ENCODE measurements at regions not wholly inside any gene's neighbourhood (a gene's known extent, or its start where the extent isn't known, plus 50 kb on each side); places are given as distances from the start of the nearest gene placed in this dataset.

- Mint-ChIP-seq H3K4me3 (no peak overlapping the region), H3K27ac (no peak overlapping the region), H3K36me3 (no peaks in the 10 kb centered on the region), H3K27me3 (no peaks in the 10 kb centered on the region), H3K9me3 (peaks cover 2 to 32% (median 18%) of the 10 kb centered on the region in 8 donors), H3K4me1 (no peaks in the 10 kb centered on the region)
- ChIA-PET POLR2A (ENCODE audit: partially characterized antibody) (no interaction called here), CTCF (ENCODE audit: partially characterized antibody) (no interaction called here)
- Histone ChIP-seq H3K27me3 (ENCODE audit: insufficient read depth, low read length) (no peaks in the 10 kb centered on the region), H3K36me3 (ENCODE audit: insufficient read depth, low read length) (no peaks in the 10 kb centered on the region), H3K27ac (ENCODE audit: low read depth, low read length) (no peak overlapping the region), H3K4me3 (ENCODE audit: low read length in 2 of 2) (no peak overlapping the region), H3K9me3 (ENCODE audit: control insufficient read depth in 1 of 2, low read length in 2 of 2) (no peaks in the 10 kb centered on the region), H3K4me1 (ENCODE audit: insufficient read depth, low read length) (no peaks in the 10 kb centered on the region)
- intact Hi-C loops (cut with micrococcal nuclease) = no loop called here
- DNase-seq = no peak
Observed at GRCh38 chr12:17478908-17479673, 610.9 kb downstream of the RERGL start.

GRCh38 chr12:17470460-17470859 lies 619.5 kb downstream of the RERGL start:
- no peaks in the 10 kb centered on the region for H3K27me3 Mint-ChIP-seq
- H3K36me3 ChIP-seq (ENCODE audit: insufficient read depth, low read length) = no peaks in the 10 kb centered on the region
- H3K9me3 ChIP-seq (ENCODE audit: control insufficient read depth in 1 of 2, low read length in 2 of 2) = no peaks in the 10 kb centered on the region
- H3K4me1 Mint-ChIP-seq = no peaks in the 10 kb centered on the region
- ChIA-PET CTCF (ENCODE audit: partially characterized antibody) (no interaction called here), POLR2A (ENCODE audit: partially characterized antibody) (no interaction called here)
- no peaks in the 10 kb centered on the region for H3K4me1 ChIP-seq (ENCODE audit: insufficient read depth, low read length)
- no peak overlapping the region for H3K4me3 ChIP-seq (ENCODE audit: low read length in 2 of 2)
- no peak for DNase-seq
- H3K27me3 ChIP-seq (ENCODE audit: insufficient read depth, low read length) = no peaks in the 10 kb centered on the region
- intact Hi-C loops (cut with micrococcal nuclease) = no loop called here
- no peak overlapping the region for H3K4me3 Mint-ChIP-seq
- H3K9me3 Mint-ChIP-seq = peaks cover 5 to 16% (median 6%) of the 10 kb centered on the region in 8 donors
- no peak overlapping the region for H3K27ac Mint-ChIP-seq
- no peaks in the 10 kb centered on the region for H3K36me3 Mint-ChIP-seq
- no peak overlapping the region for H3K27ac ChIP-seq (ENCODE audit: low read depth, low read length)

GRCh38 chr12:17459214-17459613 lies 630.8 kb downstream of the RERGL start:
- Mint-ChIP-seq H3K4me3 (no peak overlapping the region), H3K36me3 (no peaks in the 10 kb centered on the region), H3K9me3 (peaks cover 1 to 13% (median 3%) of the 10 kb centered on the region in 8 donors), H3K27ac (no peak overlapping the region), H3K4me1 (no peaks in the 10 kb centered on the region), H3K27me3 (no peaks in the 10 kb centered on the region)
- H3K27me3 ChIP-seq (ENCODE audit: insufficient read depth, low read length) = no peaks in the 10 kb centered on the region
- no peaks in the 10 kb centered on the region for H3K9me3 ChIP-seq (ENCODE audit: control insufficient read depth in 1 of 2, low read length in 2 of 2)
- intact Hi-C loops (cut with micrococcal nuclease) = no loop called here
- H3K36me3 ChIP-seq (ENCODE audit: insufficient read depth, low read length) = no peaks in the 10 kb centered on the region
- H3K27ac ChIP-seq (ENCODE audit: low read depth, low read length) = no peak overlapping the region
- H3K4me3 ChIP-seq (ENCODE audit: low read length in 2 of 2) = no peak overlapping the region
- no peaks in the 10 kb centered on the region for H3K4me1 ChIP-seq (ENCODE audit: insufficient read depth, low read length)
- POLR2A ChIA-PET (ENCODE audit: partially characterized antibody) = no interaction called here
- DNase-seq = no peak
- CTCF ChIA-PET (ENCODE audit: partially characterized antibody) = no interaction called here

- Mint-ChIP-seq H3K36me3 (no peaks in the 10 kb centered on the region), H3K27me3 (no peaks in the 10 kb centered on the region), H3K27ac (no peak overlapping the region), H3K4me3 (no peak overlapping the region), H3K9me3 (peaks cover 0 to 9% (median 3%) of the 10 kb centered on the region in 8 donors), H3K4me1 (no peaks in the 10 kb centered on the region)
- Histone ChIP-seq H3K27ac (ENCODE audit: low read depth, low read length) (no peak overlapping the region), H3K27me3 (ENCODE audit: insufficient read depth, low read length) (no peaks in the 10 kb centered on the region), H3K4me1 (ENCODE audit: insufficient read depth, low read length) (no peaks in the 10 kb centered on the region), H3K9me3 (ENCODE audit: control insufficient read depth in 1 of 2, low read length in 2 of 2) (no peaks in the 10 kb centered on the region), H3K36me3 (ENCODE audit: insufficient read depth, low read length) (no peaks in the 10 kb centered on the region), H3K4me3 (ENCODE audit: low read length in 2 of 2) (no peak overlapping the region)
- CTCF ChIA-PET (ENCODE audit: partially characterized antibody) = no interaction called here
- intact Hi-C loops (cut with micrococcal nuclease) = no loop called here
- POLR2A ChIA-PET (ENCODE audit: partially characterized antibody) = no interaction called here
- DNase-seq = no peak
Observed at GRCh38 chr12:17456486-17456885, 633.5 kb downstream of the RERGL start.

GRCh38 chr12:17438141-17438540 lies 651.9 kb downstream of the RERGL start:
- POLR2A ChIA-PET (ENCODE audit: partially characterized antibody) = no interaction called here
- Histone ChIP-seq H3K4me1 (ENCODE audit: insufficient read depth, low read length) (no peaks in the 10 kb centered on the region), H3K27ac (ENCODE audit: low read depth, low read length) (no peak overlapping the region), H3K36me3 (ENCODE audit: insufficient read depth, low read length) (no peaks in the 10 kb centered on the region), H3K9me3 (ENCODE audit: control insufficient read depth in 1 of 2, low read length in 2 of 2) (no peaks in the 10 kb centered on the region), H3K4me3 (ENCODE audit: low read length in 2 of 2) (no peak overlapping the region), H3K27me3 (ENCODE audit: insufficient read depth, low read length) (no peaks in the 10 kb centered on the region)
- Mint-ChIP-seq H3K27ac (no peak overlapping the region), H3K36me3 (no peaks in the 10 kb centered on the region), H3K9me3 (peaks cover 0 to 28% (median 16%) of the 10 kb centered on the region in 8 donors), H3K4me1 (no peaks in the 10 kb centered on the region), H3K4me3 (no peak overlapping the region), H3K27me3 (no peaks in the 10 kb centered on the region)
- no peak for DNase-seq
- CTCF ChIA-PET (ENCODE audit: partially characterized antibody) = interaction anchor here (0.7 kb wide), 1 partner anchor 138 kb away, joined by 4 read pairs; no protein-coding TSS in a partner anchor
- intact Hi-C loops (cut with micrococcal nuclease) = no loop called here

GRCh38 chr12:17416748-17417147 lies 673.2 kb downstream of the RERGL start:
- Histone ChIP-seq H3K27me3 (ENCODE audit: insufficient read depth, low read length) (no peaks in the 10 kb centered on the region), H3K9me3 (ENCODE audit: control insufficient read depth in 1 of 2, low read length in 2 of 2) (peaks cover 0 to 4% of the 10 kb centered on the region in 2 donors), H3K4me1 (ENCODE audit: insufficient read depth, low read length) (no peaks in the 10 kb centered on the region), H3K27ac (ENCODE audit: low read depth, low read length) (no peak overlapping the region), H3K4me3 (ENCODE audit: low read length in 2 of 2) (no peak overlapping the region), H3K36me3 (ENCODE audit: insufficient read depth, low read length) (no peaks in the 10 kb centered on the region)
- Mint-ChIP-seq H3K4me1 (no peaks in the 10 kb centered on the region), H3K27me3 (no peaks in the 10 kb centered on the region), H3K36me3 (no peaks in the 10 kb centered on the region), H3K9me3 (peaks cover 0 to 23% (median 4%) of the 10 kb centered on the region in 8 donors), H3K27ac (no peak overlapping the region), H3K4me3 (no peak overlapping the region)
- intact Hi-C loops (cut with micrococcal nuclease) = no loop called here
- ChIA-PET POLR2A (ENCODE audit: partially characterized antibody) (no interaction called here), CTCF (ENCODE audit: partially characterized antibody) (no interaction called here)
- no peak for DNase-seq

GRCh38 chr12:17414596-17414995 lies 675.4 kb downstream of the RERGL start:
- H3K27me3 Mint-ChIP-seq = no peaks in the 10 kb centered on the region
- peaks cover 0 to 30% (median 6%) of the 10 kb centered on the region in 8 donors for H3K9me3 Mint-ChIP-seq
- no peaks in the 10 kb centered on the region for H3K36me3 ChIP-seq (ENCODE audit: insufficient read depth, low read length)
- ChIA-PET POLR2A (ENCODE audit: partially characterized antibody) (no interaction called here), CTCF (ENCODE audit: partially characterized antibody) (interaction anchor here (1.2 kb wide), 1 partner anchor 10 kb away, joined by 3 read pairs; no protein-coding TSS in a partner anchor)
- H3K4me1 ChIP-seq (ENCODE audit: insufficient read depth, low read length) = no peaks in the 10 kb centered on the region
- no peaks in the 10 kb centered on the region for H3K4me1 Mint-ChIP-seq
- H3K27me3 ChIP-seq (ENCODE audit: insufficient read depth, low read length) = no peaks in the 10 kb centered on the region
- H3K27ac Mint-ChIP-seq = no peak overlapping the region
- H3K4me3 ChIP-seq (ENCODE audit: low read length in 2 of 2) = no peak overlapping the region
- no peak overlapping the region for H3K27ac ChIP-seq (ENCODE audit: low read depth, low read length)
- H3K9me3 ChIP-seq (ENCODE audit: control insufficient read depth in 1 of 2, low read length in 2 of 2) = peaks cover 0 to 4% of the 10 kb centered on the region in 2 donors
- DNase-seq = no peak
- H3K36me3 Mint-ChIP-seq = no peaks in the 10 kb centered on the region
- intact Hi-C loops (cut with micrococcal nuclease) = no loop called here
- H3K4me3 Mint-ChIP-seq = no peak overlapping the region

Data from CD4-positive, alpha-beta memory T cell (primary cell).